ENCODE measurements at regions not wholly inside any gene's neighbourhood (a gene's known extent, or its start where the extent isn't known, plus 50 kb on each side); places are given as distances from the start of the nearest gene placed in this dataset.
"Not testable (repeated sequence)": the region's sequence is repeated elsewhere in the genome, so short reads cannot be mapped to it uniquely, and the experiment has no call there.

GRCh38 chr14:28157289-28157869 lies 609.2 kb upstream of the FOXG1 start:
- DNase-seq = no peak

GRCh38 chr14:28157887-28158791 lies 608.4 kb upstream of the FOXG1 start:
- DNase-seq = no peak

GRCh38 chr14:28161040-28161439 lies 605.5 kb upstream of the FOXG1 start:
- DNase-seq = no peak

- no peak for DNase-seq
Measured at GRCh38 chr14:28163233-28163632, 603.4 kb upstream of the FOXG1 start.

- no peak for DNase-seq
Measured at GRCh38 chr14:28163897-28164296, 602.7 kb upstream of the FOXG1 start.

GRCh38 chr14:28187902-28188830 lies 578.4 kb upstream of the FOXG1 start:
- DNase-seq = not testable (repeated sequence)

- DNase-seq = no peak
Measured at GRCh38 chr14:28196878-28197277, 569.7 kb upstream of the FOXG1 start.

GRCh38 chr14:28220391-28220790 lies 546.2 kb upstream of the FOXG1 start:
- DNase-seq = no peak

- DNase-seq = no peak
Measured at GRCh38 chr14:28240909-28241308, 525.7 kb upstream of the FOXG1 start.

GRCh38 chr14:28242895-28243294 lies 523.7 kb upstream of the FOXG1 start:
- DNase-seq = no peak

GRCh38 chr14:28243600-28243999 lies 523.0 kb upstream of the FOXG1 start:
- no peak for DNase-seq

- no peak for DNase-seq
Measured at GRCh38 chr14:28245216-28245615, 521.4 kb upstream of the FOXG1 start.

- no peak for DNase-seq
Measured at GRCh38 chr14:28247491-28247890, 519.1 kb upstream of the FOXG1 start.

GRCh38 chr14:28252124-28252523 lies 514.5 kb upstream of the FOXG1 start:
- DNase-seq = not testable (repeated sequence)

GRCh38 chr14:28254768-28255167 lies 511.8 kb upstream of the FOXG1 start:
- no peak for DNase-seq

GRCh38 chr14:28264306-28264705 lies 502.3 kb upstream of the FOXG1 start:
- DNase-seq = no peak

GRCh38 chr14:28272270-28272669 lies 494.3 kb upstream of the FOXG1 start:
- no peak for DNase-seq

GRCh38 chr14:28280530-28280929 lies 486.1 kb upstream of the FOXG1 start:
- no peak for DNase-seq

GRCh38 chr14:28280997-28281598 lies 485.5 kb upstream of the FOXG1 start:
- no peak for DNase-seq

- DNase-seq = no peak
Measured at GRCh38 chr14:28284546-28285300, 481.9 kb upstream of the FOXG1 start.

- peak; percentile 2 for DNase-seq
Measured at GRCh38 chr14:28294834-28295440, 471.6 kb upstream of the FOXG1 start.

GRCh38 chr14:28297559-28297958 lies 469.0 kb upstream of the FOXG1 start:
- DNase-seq = no peak
